Activated T-helper 9 cell treated with anti-CD3 and anti-CD28 coated beads, Interleukin-2, amount 50 U/mL, for 16 hours (primary cell): ENCODE measurements at regions not wholly inside any gene's neighbourhood (a gene's known extent, or its start where the extent isn't known, plus 50 kb on each side); places are given as distances from the start of the nearest gene placed in this dataset.

Experiments used
- DNase-seq: peaks from one replicate; pipeline ENCODE4 v3.0.0-alpha.2; 2020; ENCODE audit warnings: low read depth

DNA sequence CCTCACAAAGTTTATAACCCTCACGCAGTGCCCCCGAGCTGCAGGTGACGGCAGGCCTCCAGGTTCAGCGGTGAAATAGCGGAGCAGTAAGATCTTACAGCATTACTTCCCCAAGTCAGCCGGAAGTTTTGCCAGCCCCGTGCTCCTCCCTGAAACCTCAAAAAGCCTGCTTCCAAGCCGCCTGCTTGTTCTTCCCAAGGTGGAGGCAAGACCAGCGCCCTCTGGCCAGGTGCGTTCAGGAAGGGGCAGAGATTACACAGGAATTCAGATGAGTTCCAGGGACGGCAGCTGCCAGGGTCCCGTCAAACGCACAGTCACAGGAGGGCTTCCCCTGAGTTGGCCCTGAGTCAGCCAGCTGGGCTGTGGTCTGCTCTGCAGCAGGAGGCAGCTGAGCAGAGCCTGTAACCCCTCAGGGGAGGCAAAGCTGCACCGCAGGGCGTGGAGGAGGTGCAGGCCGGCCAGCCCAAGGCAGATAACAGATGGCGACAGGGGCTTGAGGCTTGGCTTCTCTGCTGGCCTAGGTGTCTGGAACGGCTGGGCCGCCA lies 124.1 kb upstream of the RPS6KA2 start:
- no peak for DNase-seq

DNA sequence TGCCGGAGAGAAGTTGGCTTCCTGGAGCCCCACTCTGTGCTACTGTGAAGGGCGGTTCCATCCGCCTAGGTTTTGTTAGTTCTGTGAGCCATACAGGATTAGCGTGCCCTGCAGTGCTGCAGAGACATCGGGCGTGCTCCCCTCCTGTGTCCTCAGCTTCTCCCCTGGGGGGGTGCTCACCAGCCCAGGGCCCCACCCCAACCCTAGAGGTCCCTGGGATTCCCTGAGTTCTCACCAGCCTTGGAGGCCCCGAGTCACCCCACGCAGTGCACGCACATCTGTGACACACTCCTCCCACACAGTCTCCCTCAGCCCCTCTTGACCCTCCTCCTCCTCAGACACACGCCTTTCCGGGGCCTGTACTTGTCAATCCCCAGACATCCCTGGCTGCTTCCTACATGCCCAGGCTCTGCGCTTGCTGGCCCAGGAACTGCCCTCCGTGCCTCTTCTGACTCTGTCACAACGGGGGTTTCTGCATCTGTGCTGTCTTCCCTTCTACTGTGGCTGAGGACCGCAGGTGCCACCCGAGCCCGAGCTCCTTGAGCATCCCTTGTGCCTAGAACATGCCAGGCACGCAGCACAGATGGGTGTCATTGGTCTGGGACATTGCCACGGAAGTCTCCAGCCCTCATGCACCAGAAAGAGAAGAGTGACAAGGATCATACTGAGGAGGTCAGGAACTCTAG lies 123.2 kb upstream of the RPS6KA2 start:
- no peak for DNase-seq

DNA sequence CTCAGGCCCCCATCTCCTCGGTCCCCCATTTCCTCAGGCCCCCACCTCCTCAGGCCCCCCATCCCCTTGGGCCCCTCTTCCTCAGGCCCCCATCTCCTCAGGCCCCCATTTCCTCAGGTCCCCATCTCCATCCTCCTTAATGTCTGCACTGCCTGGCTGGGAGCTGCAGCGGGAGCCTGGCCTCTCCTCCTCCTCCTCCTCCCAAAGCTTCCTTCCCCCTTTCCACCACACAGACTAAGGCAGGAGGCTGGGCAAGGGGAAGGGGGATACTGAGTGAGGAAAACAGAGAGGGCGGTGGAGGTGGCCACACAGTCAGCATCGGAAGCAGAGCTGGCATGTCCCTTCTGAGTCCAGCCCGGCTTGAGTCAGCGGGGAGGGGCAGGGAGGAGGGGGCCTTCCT lies 122.6 kb upstream of the RPS6KA2 start:
- DNase-seq: no peak

DNA sequence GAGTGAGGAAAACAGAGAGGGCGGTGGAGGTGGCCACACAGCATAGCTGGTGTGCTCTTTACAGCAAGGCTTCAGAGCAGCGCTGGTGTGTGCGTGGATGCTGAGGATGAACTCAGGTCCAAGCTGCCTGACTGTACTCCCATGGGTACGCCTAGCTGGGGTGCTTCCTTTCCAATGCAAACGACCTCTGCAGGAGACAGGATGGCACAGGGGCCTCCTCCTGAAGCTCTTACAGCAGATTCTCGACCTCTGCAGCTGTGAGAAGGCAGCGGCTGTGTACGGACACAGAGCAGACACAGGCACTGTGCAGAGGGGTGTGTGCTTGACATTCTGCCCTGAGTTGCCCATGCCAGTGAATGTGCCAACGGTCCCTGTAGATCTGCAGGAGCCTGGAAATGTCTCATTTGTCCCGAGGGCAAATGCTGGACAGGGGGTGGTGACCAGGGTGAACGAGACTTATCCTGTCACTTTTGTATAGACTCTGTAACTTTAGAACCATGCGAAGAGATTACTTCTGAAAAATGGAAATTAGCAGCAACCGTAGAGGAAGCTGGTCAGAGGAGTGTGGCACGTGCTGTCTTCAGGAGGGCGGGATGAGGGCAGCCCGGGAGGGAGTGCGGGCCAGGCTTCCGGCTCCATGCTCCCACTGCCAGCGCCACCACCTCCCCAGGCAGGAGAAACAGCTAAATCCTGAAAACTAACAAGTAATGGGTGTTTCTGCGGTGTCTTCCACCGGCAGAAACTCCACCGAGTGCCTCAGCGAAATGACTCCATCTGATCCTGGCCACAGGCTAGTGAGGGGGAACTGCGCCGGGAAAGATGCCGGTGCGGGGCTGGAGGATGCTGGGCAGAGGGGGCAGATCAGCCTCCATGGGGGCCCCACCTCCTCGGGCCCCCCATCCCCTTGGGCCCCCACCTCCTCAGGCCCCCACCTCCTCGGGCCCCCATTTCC lies 120.9 kb upstream of the RPS6KA2 start:
- no peak for DNase-seq

DNA sequence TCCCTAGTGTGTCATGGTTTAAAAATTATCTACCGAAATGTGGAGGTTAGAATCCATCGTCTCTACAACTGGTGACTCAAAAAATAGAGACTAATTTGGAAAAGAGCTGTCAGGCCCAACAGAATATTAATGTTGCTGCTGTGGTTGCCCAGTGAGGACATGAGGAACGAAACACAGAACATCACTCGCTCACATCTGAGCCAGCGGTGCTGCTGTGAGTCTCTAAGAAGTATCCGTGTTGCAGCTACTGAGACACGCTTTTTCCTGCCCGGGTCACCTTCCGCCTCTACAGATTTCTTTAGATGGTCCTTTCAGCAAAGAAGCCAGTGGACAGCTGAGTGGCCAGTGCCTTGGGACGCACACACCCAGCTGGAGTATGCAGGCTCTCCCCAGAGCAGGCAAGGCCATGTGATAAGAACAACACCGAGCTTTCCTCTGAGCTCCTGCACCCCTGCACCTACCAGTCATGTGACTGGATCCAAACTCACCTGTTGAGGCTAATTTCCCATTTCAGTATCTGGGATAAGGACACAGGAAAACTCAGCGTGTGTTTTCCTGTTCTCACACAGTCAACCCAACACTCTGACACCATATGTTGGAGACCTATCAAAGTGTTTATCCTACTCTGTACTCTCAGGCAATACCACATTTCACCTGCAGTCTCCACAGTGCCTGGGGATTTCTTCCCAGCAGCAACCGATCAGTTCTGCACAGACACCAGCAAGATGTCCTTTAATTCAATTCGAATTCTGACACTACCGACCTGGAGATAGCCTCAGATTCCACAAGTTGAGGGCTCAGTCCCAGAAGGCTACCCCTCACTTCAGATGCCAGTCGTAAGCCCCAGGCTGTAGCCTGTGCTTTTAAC lies 119.0 kb upstream of the RPS6KA2 start:
- DNase-seq: no peak

DNA sequence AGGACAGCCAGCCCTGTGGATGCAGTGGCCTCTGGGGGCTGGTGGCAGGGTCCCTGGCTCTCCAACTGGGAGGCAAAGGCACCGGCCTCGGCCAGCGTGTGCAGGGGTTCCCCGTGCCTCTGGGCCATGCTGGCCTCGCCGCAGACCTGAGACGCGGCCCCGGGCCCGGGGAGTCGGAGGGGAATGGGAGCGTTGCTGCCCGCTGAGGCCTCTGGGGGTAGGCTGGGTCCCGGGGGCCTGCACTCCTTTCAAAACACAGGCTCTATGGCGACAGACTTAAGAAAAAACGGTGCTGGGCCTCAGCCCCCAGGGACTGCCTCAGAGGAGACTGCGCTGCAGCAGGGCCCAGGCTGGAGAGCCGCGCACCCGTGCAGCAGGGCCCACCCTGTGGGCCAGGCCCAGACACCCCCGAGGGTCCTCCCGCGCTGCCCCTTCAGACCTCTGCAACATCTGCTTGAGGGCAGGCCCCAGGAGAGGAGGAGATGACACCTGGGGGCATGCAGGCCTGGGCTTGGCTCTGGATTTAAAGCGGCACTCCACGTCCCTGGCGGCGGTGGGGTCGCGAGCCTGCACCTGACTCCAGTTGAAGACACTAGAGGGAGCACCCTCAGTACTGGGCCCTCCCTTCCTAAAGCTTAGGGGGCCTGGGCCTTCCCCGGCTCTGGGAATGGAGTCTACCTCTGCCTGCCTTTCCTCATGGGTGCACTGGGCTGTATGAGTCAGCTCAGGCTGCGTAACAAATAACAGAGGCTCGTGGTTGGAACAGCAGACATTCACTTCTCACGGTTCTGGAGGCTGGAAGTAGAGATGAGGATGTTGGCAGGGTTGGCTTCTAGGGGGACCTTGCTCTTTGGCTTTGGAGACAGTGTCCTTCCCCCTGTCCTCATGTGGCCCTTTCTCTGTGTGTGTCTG lies 117.4 kb upstream of the RPS6KA2 start:
- DNase-seq: no peak

DNA sequence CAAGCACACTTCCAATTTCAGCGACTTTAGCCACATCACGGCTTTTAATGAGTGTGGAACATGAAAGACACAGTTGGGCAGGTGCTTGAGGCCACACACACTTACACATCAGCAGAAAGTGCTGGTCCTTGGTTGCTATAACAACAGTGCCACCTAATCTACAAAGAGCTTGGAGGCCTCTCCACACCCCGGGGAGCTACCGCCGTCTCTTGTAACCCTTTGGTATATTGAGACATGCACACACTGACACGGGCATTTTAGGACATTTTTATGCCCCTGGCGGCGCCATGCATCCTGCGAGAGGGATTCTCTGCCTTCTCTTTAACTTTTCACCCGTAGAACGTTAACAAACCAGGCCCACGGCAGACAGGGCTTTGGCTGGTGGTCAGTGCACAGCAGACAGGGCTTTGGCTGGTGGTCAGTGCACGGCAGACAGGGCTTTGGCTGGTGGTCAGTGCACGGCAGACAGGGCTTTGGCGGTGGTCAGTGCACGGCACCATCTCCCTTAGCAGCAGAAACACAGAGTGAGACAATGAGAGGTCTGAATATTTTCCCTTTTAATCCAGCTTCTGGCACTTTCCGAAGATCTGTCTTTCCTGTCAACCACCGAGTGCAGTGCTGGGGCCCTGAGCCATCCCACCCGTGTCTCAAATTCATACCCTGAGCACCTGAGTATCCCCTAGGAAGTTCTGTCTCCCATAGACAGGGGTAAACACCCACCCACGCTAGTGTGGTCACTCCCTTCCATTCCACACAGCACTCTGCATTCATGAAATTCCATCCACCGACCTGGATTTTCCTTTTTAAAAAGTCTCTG lies 116.6 kb upstream of the RPS6KA2 start:
- DNase-seq: no peak

DNA sequence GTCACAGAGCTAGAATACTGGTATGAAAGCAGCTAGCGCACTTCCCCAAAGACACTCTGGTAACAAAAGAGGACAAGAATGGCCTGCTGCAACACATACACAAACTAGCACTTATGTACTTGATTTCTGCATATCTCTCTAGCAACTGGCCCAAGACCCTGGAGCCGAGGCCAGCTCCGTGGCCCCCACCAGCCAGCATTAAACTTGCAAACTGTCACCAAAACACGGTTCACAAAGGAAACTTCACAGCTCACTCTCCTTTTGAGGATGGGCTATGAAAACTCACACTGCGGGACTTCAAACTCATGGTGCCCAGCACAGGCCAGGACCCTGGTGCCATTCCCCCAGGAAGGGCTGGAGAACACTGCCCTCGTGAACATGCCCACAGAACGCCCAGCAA lies 115.9 kb upstream of the RPS6KA2 start:
- no peak for DNase-seq

DNA sequence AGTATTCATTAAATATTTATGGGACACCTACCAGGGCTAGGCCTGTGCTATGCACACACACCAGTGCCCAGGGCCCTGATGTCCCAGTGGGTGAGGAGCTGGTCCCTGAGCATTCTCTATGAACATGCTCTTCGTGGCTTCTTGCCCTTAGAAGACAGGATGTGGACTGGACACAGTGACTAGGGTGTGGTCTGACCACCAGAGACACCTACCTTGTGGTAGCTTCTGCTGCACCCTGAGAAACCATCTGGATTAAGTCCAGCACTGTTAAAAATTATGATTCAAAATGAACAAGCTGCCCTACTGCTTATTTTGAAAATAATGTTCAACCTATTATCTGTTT lies 112.9 kb upstream of the RPS6KA2 start:
- no peak for DNase-seq

DNA sequence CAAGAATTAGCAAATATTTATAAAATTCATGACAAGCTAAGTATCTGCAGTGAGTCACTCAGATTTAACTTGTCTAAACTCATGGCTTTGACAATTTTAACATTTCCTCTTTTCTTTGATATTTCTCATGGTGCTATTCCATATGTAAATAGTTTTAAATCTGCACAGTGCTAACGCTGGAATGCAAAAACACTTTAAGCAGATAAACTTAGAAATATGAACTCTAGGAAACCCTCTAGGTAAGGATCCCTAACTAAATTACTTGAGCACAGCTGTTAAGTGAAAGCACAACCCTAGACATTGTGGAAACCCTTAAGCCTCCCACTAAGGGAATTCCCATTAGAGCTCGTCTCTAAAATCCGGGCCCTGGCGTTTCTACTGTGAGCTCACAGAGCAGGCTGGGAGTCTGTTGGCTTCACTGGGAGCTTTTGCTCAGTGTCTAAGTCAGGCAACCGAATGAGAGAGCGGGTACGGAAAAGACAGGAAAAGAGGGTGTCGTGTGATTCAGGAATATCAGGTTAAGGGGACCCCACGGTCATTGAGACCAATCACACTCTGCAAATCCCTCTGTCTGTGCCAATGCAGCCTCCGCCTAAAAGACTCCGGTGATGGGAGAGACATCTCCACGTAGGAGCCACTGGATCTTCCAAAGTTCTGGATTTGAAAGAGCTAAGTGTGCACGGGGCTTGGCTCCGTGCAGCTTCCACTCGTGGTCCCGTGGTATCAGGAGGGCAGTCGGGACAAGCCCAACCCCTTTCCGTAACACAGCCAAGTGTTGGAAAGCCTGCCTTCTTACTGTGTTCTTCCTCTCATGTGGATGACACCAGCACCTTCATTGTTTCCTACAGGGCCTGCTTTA lies 112.3 kb upstream of the RPS6KA2 start:
- DNase-seq: no peak

DNA sequence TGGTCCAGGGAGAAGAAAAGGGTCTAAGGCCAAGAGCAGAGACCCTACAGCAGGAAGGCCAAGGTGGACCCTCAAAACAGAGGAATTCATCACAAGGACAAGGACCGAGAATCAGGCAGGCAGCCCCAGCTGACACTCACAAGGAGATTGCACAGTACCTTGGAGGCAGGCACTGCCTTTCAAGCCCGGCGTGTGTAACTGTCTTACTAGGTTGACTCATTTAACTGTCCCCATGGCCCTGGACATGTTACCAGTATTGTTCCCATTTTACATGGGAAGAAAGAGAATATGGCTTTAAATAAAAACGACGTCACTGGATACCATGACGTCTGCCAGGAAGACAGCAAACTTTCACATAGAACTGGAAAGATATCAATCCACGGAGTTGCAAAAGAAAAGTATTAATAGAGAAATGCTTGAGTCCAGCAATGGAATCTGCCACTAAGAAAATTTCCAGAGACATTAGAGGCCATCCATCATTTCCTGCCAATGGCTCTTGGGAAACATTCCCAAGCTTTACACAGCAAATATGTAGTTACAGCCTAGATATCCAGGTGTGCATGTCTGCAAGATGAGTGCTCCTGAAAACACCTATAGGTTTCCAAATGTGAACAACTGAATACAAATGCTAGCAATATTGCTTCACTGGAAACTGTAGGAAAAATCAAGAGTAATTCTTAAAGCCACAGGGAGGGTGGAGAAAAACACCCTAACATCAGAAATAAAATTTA lies 111.5 kb upstream of the RPS6KA2 start:
- DNase-seq: no peak

DNA sequence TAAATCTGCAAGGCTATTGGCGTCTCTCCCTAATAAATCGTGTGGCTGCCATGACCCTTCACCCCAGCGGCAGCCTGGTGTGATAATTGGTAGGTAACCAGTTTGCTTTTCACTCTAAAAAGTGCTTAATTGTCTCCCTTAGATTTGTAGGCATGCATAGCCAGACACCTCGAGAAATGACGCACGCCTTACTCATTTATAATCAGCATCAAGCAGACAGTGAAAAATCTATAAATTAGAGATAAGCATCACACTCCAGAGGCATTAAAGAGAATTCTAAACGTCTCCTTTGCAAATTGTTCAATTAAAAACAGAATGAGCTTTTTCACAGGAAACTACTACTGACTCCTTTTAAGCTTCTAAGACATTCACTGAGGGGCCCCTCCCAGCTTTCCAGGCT lies 110.2 kb upstream of the RPS6KA2 start:
- DNase-seq: no peak

DNA sequence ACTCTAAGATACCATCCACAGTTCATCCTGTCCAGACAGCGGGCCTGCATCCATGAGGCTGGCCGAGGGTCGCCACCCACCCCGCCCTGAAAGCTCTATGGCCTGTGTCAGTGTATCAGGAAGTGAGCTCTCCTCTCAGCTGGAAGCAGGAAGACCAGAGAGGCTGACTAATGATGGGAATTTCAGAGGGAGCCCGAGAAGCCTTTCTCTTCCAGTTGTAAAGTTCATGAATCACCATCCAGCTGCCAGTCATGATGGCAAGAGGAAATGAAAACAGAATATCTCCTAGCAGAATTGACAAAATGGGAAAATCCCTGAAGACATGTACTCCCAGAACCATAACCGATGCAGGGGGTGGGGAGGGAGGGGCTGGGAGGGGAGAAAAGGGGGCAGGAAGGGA lies 109.6 kb upstream of the RPS6KA2 start:
- DNase-seq: no peak

DNA sequence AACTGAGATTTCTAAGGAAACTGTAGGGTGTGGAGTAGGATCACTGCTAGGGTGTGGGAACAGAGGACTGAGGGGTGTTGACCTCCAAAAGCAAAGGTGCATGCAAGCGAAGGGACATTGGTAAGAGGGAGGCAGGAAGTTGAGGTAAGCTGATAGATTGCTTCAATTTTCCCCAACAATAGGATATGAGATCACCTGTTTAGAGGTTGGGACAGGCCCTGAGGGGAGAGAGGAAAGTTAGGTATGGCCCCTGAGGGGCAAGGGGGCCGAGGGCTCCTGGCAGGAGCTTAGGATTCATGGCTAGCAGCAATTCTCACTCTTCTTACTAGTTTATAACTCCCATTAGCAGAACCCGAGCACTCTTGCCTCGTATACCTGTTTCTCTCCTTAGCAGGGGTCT lies 106.8 kb upstream of the RPS6KA2 start:
- no peak for DNase-seq

DNA sequence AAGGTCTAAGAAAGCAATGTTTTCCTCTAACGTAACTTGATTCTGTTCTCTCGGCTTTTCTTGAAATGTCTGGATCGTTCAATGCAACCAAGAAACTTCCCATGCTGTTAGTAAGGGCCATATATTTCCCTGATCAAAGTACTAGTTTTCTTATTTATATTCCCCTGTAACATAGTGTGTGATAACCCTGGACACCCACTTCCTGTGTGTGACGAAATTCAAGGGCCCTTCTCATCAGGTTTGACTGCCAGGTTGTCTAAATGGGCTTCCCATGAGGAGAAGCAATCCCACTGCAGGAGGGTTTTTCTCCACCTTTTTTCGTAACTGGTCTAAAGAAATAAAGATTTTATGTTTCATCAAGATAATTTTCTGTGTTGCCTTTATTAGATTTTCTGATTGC lies 102.6 kb upstream of the RPS6KA2 start:
- no peak for DNase-seq

DNA sequence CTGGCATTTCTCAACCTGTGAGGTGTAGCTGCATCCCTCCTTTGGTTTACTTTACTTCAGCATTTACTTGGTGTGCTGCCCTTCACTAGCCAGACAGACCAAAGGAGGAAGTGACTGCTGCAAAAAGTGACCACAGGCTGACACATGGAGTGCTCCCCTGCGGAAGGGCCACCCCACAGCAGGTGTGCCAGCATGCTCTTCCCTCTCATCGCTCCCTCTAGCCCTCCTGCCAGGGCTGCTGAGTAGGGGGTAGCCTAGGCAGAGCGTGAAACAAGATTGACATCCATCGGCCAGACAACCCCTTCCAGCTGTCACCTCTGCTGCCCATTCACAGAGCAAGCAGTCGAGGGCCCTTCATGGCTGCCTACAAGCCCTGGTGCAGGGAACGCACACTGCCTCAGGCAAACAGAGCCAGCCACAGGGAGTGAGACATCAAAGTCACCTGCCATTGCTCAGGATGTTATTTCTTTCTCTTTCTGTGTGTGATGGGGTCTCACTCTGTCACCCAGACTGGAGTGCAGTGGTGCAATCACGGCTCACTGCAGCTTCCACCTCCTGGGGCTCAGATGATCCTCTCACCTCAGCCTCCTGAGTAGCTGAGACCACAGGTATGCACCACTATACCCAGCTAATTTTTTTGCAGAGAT lies 102.0 kb upstream of the RPS6KA2 start:
- DNase-seq: no peak

DNA sequence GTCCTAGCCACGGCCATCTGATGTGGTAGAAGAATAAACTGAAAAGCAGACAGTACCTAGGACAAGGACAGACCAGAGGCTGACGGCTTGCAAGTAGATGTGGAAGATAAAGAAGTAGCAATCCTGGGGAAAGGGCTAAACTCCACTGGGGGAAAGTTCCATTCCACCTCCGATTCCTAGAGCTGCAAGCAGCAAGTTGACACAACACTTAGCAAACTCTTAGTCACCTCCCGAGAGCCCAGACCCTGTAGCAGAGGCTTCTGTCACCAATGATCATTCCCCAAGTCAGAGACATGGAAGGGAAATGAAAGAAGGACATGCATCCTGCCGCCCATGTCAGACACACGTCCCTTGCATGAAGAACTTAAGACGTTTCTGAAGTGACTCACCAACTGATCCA lies 99.2 kb upstream of the RPS6KA2 start:
- no peak for DNase-seq

DNA sequence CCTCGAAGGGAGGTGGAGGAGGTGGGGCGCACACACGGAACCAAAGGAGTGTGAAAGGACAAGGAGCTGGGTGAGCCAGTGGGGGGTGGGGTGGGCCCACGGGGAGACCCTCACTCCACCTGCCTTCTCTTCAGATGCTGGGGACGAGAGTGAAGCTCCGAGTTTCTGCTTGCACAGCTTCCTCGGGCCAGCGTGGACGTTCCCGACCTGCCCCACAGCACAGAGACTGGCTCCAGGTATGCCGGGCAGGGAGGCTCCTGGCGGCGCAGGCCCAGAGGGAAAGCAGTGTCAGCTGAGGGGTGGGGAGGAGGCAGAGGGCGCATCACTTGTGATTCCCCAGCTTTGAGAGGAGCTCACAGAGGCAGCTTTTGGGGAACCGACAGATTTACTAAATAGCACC lies 98.5 kb upstream of the RPS6KA2 start:
- no peak for DNase-seq
